IMR-90 (cell line): ENCODE measurements at regions not wholly inside any gene's neighbourhood (a gene's known extent, or its start where the extent isn't known, plus 50 kb on each side); places are given as distances from the start of the nearest gene placed in this dataset.

Source experiments
- ATAC-seq: fragments of 200-7000 bp; cut with Tn5 transposase; 2 replicates; pipeline ENCODE4 v1.9.1; 2020; ENCODE audit warnings: low read depth, mild to moderate bottlenecking, moderate library complexity
- BruUV-seq: library from RNA; stranded (reverse); fragments of 400-500 nt; replicated peaks from 2 replicates; lab custom pipeline; 2021; lab: Mats Ljungman, UMichigan
- CTCF ChIA-PET: fragments of 300-600 bp; formaldehyde crosslinking; extraction: SDS; loops from one replicate; lab custom pipeline; 2021; ENCODE audit warnings: antibody characterized with exemption; lab: Yijun Ruan, JAX
- POLR2A ChIA-PET: fragments of 300-600 bp; sonication (Branson Sonifier 250); formaldehyde crosslinking; loops from one replicate; lab custom pipeline; 2022; ENCODE audit warnings: antibody characterized with exemption; ENCODE audit not compliant: unreplicated experiment; lab: Charles Lee
- DNase-seq: peaks from one replicate; pipeline ENCODE4 v3.0.0; 2013
- H2AFZ ChIP-seq: replicated peaks from 2 replicates; pipeline ENCODE3; 2013; ENCODE audit warnings: low read length, mild to moderate bottlenecking; ENCODE audit not compliant: poor library complexity
- H2AK5ac ChIP-seq: 2 replicates; pipeline ENCODE4 v1.6.1; 2013; ENCODE audit warnings: low read depth, low read length, inconsistent platforms
- H2AK9ac ChIP-seq: replicated peaks from 2 replicates; pipeline ENCODE3; 2013; ENCODE audit warnings: mild to moderate bottlenecking, low read depth, low read length, moderate library complexity; ENCODE audit not compliant: poor library complexity
- H2BK120ac ChIP-seq: 2 replicates; pipeline ENCODE4 v1.6.1; 2013; ENCODE audit warnings: low read depth, low read length, inconsistent platforms
- H2BK15ac ChIP-seq: 3 replicates; pipeline ENCODE4 v1.6.1; 2013; ENCODE audit warnings: low read depth, low read length, inconsistent platforms
- H2BK20ac ChIP-seq: 2 replicates; pipeline ENCODE4 v1.6.1; 2013; ENCODE audit warnings: low read depth, mild to moderate bottlenecking, inconsistent platforms, low read length, moderate library complexity
- H2BK5ac ChIP-seq: 2 replicates; pipeline ENCODE4 v1.6.1; 2013; ENCODE audit warnings: mild to moderate bottlenecking, low read depth, low read length, inconsistent platforms; ENCODE audit not compliant: poor library complexity, severe bottlenecking
- H3K14ac ChIP-seq: replicated peaks from 2 replicates; pipeline ENCODE4 v1.6.1; 2013; ENCODE audit warnings: low read depth, low read length, inconsistent platforms
- H3K18ac ChIP-seq: 2 replicates; pipeline ENCODE4 v1.6.1; 2013; ENCODE audit warnings: low read depth, low read length, control low read depth
- H3K23ac ChIP-seq: 2 replicates; pipeline ENCODE4 v1.6.1; 2013; ENCODE audit warnings: low read depth, low read length, inconsistent platforms
- H3K27ac ChIP-seq: 2 replicates; pipeline ENCODE4 v1.5.1; 2013; ENCODE audit warnings: mild to moderate bottlenecking, control low read depth, low read length; ENCODE audit not compliant: insufficient read depth
- H3K27me3 ChIP-seq: 2 replicates; pipeline ENCODE4 v1.6.1; 2013; ENCODE audit warnings: low read length; ENCODE audit not compliant: control insufficient read depth, insufficient read depth
- H3K36me3 ChIP-seq: 2 replicates; pipeline ENCODE4 v1.6.1; 2013; ENCODE audit warnings: low read length, mixed read lengths; ENCODE audit not compliant: control insufficient read depth, insufficient read depth
- H3K4ac ChIP-seq: 2 replicates; pipeline ENCODE4 v1.6.1; 2013; ENCODE audit warnings: low read depth, low read length, inconsistent platforms
- H3K4me1 ChIP-seq: 2 replicates; pipeline ENCODE4 v1.6.1; 2013; ENCODE audit warnings: low read length, mixed read lengths; ENCODE audit not compliant: control insufficient read depth, insufficient read depth
- H3K4me2 ChIP-seq: 2 replicates; pipeline ENCODE4 v1.6.1; 2013; ENCODE audit warnings: low read depth, mild to moderate bottlenecking, control low read depth, low read length, moderate library complexity
- H3K4me3 ChIP-seq: 2 replicates; pipeline ENCODE4 v1.5.1; 2013; ENCODE audit warnings: low read depth, mild to moderate bottlenecking, control low read depth, low read length, moderate library complexity; ENCODE audit not compliant: insufficient read depth
- H3K56ac ChIP-seq: 2 replicates; pipeline ENCODE4 v1.6.1; 2013; ENCODE audit warnings: low read length, inconsistent platforms; ENCODE audit not compliant: insufficient read depth; ENCODE audit errors: extremely low read depth
- H3K79me1 ChIP-seq, 2 experiments: 2 replicates each; pipeline ENCODE4 v1.6.1; 2013; ENCODE audit warnings: low read length in 2 of 2, inconsistent platforms in 1 of 2, low read depth in 1 of 2
- H3K9ac ChIP-seq: 2 replicates; pipeline ENCODE4 v1.6.1; 2013; ENCODE audit warnings: low read depth, low read length, control low read depth
- H3K9me1 ChIP-seq: 2 replicates; pipeline ENCODE4 v1.6.1; 2013; ENCODE audit warnings: low read length, inconsistent platforms; ENCODE audit not compliant: insufficient read depth
- H3K9me3 ChIP-seq: 2 replicates; pipeline ENCODE4 v1.6.1; 2013; ENCODE audit warnings: low read length; ENCODE audit not compliant: control insufficient read depth, insufficient read depth
- H4K20me1 ChIP-seq: 2 replicates; pipeline ENCODE4 v1.6.1; 2013; ENCODE audit warnings: low read length, inconsistent platforms; ENCODE audit not compliant: insufficient read depth
- H4K5ac ChIP-seq: 2 replicates; pipeline ENCODE4 v1.6.1; 2013; ENCODE audit warnings: mild to moderate bottlenecking, low read depth, low read length, control low read depth
- H4K8ac ChIP-seq, 2 experiments: 2 replicates each; pipeline ENCODE4 v1.6.1; 2013; ENCODE audit warnings: low read depth in 2 of 2, low read length in 2 of 2, control low read depth in 1 of 2, inconsistent platforms in 1 of 2
- H4K91ac ChIP-seq: 2 replicates; pipeline ENCODE4 v1.6.1; 2013; ENCODE audit warnings: low read depth, low read length, inconsistent platforms; ENCODE audit not compliant: insufficient read depth
- BHLHE40 ChIP-seq: fragments of 150-350 bp; IDR thresholded peaks from 2 replicates; pipeline ENCODE4 v1.6.1; 2016; ENCODE audit warnings: mild to moderate bottlenecking, low read depth, low read length
- ELK1 ChIP-seq: fragments of 150-350 bp; IDR thresholded peaks from 2 replicates; pipeline ENCODE4 v1.6.1; 2016; ENCODE audit warnings: low read depth, mild to moderate bottlenecking, low read length, moderate library complexity, borderline replicate concordance
- POLR2A ChIP-seq: IDR thresholded peaks from 2 replicates; pipeline ENCODE4 v1.6.1; 2012; ENCODE audit warnings: mild to moderate bottlenecking, low read depth, low read length
- WGBS, 2 experiments: methylation state at CpG; one replicate each; pipeline versions ENCODE4 v1.1.5 to v1.1.7; 2013; ENCODE audit warnings: missing lambda C conversion rate in 2 of 2; ENCODE audit not compliant: insufficient read length in 1 of 2; ENCODE audit errors: extremely low coverage in 2 of 2; 5-methylcytosine and 5-hydroxymethylcytosine counted together
- dilution Hi-C: fragments of 300-500 bp; cut with HindIII; formaldehyde crosslinking; loops from one replicate; pipeline ENCODE4 v1.14.3; 2018; ENCODE audit warnings: low sequenced_read_pairs; ENCODE audit not compliant: unreplicated experiment
- in situ Hi-C: fragments of 300-500 bp; cut with MboI; formaldehyde crosslinking; loops from 3 replicates; pipeline ENCODE4 v1.14.3; 2019; ENCODE audit warnings: low sequenced_read_pairs, inconsistent platforms, mixed read lengths
- intact Hi-C: fragments of 100-400 bp; cut with micrococcal nuclease; formaldehyde crosslinking; loops from 2 replicates; pipeline ENCODE4 v1.10.0; 2022
- TF ChIP-seq, protein P1 (sequence below): conservative IDR thresholded peaks from 2 replicates; pipeline ENCODE4 v1.5.1; 2012; ENCODE audit warnings: mild to moderate bottlenecking, low read depth, low read length, improper control_type of control experiment

DNA sequence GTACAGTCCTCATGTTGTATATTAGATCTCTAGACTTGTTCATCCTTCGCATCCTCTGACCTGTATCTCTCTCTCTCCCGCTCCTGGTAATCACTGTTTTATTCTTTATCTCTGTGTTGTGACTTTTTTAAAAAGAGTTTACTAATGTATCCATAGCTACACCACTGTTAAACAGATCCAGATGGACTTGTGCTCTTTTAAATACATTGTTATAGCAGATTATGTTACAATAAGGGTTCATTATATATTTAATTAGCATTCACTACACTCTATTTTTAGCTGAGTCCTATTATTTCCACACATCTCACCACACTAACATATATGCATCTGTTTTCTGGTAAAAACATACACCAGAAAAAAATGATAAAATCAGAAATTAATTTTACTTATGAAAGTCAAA lies 90.5 kb downstream of the RBM43 start:
- Histone ChIP-seq H4K8ac (no peak overlapping the region), H3K56ac (no peak overlapping the region), H2AK9ac (no peak overlapping the region), H3K27me3 (peaks cover 12% of the 10 kb centered on the region), H2BK15ac (no peak overlapping the region), H3K23ac (no peak overlapping the region), H3K14ac (no peak overlapping the region), H4K20me1 (no peaks in the 10 kb centered on the region), H4K5ac (no peak overlapping the region), H2AK5ac (no peak overlapping the region), H4K91ac (no peak overlapping the region), H3K79me1 (no peaks in the 10 kb centered on the region), H3K18ac (no peak overlapping the region), H3K9me1 (no peaks in the 10 kb centered on the region), H3K9me3 (no peaks in the 10 kb centered on the region), H2BK120ac (no peak overlapping the region), H2BK20ac (no peak overlapping the region), H3K4me1 (no peaks in the 10 kb centered on the region), H3K4me3 (no peak overlapping the region), H3K4me2 (no peak overlapping the region), H3K9ac (no peak overlapping the region), H3K27ac (no peak overlapping the region), H3K4ac (no peak overlapping the region), H2BK5ac (no peak overlapping the region), H2AFZ (no peak overlapping the region), H3K36me3 (no peaks in the 10 kb centered on the region)
- CTCF ChIA-PET = no interaction called here
- in situ Hi-C loops (no loop called here), intact Hi-C loops (no loop called here), dilution Hi-C loops (no loop called here)
- ATAC-seq = no peak
- TF ChIP-seq, protein P1, sequence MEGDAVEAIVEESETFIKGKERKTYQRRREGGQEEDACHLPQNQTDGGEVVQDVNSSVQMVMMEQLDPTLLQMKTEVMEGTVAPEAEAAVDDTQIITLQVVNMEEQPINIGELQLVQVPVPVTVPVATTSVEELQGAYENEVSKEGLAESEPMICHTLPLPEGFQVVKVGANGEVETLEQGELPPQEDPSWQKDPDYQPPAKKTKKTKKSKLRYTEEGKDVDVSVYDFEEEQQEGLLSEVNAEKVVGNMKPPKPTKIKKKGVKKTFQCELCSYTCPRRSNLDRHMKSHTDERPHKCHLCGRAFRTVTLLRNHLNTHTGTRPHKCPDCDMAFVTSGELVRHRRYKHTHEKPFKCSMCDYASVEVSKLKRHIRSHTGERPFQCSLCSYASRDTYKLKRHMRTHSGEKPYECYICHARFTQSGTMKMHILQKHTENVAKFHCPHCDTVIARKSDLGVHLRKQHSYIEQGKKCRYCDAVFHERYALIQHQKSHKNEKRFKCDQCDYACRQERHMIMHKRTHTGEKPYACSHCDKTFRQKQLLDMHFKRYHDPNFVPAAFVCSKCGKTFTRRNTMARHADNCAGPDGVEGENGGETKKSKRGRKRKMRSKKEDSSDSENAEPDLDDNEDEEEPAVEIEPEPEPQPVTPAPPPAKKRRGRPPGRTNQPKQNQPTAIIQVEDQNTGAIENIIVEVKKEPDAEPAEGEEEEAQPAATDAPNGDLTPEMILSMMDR = no peak
- TF ChIP-seq POLR2A (no peak), BHLHE40 (no peak), ELK1 (no peak)
- no peak for DNase-seq
- BruUV-seq = no TSS peak
- POLR2A ChIA-PET = no interaction called here
- no CpG with 5 or more reads among the region's 2 CpGs for WGBS, 2 experiments
